Smooth muscle cell (in vitro differentiated cells): ENCODE measurements at regions not wholly inside any gene's neighbourhood (a gene's known extent, or its start where the extent isn't known, plus 50 kb on each side); places are given as distances from the start of the nearest gene placed in this dataset.
A peak's percentile ranks its signal among the peaks of the same experiment; 100 is the strongest.
"Not testable (repeated sequence)": the region's sequence is repeated elsewhere in the genome, so short reads cannot be mapped to it uniquely, and the experiment has no call there.

Source experiments
- DNase-seq: peaks from one replicate; lab custom pipeline; 2025; ENCODE audit not compliant: unreplicated experiment; lab: John Stamatoyannopoulos, UW
- H2AFZ ChIP-seq: fragments of 200-600 bp; sonication (generic); 2 replicates; pipeline ENCODE4 v1.6.0; 2016; ENCODE audit warnings: antibody characterized with exemption, low read depth, mild to moderate bottlenecking
- H3F3A ChIP-seq: fragments of 200-600 bp; sonication (generic); 2 replicates; pipeline ENCODE4 v1.6.0; 2017; ENCODE audit warnings: antibody characterized with exemption, low read depth
- H3K27ac ChIP-seq: fragments of 200-600 bp; sonication (generic); 2 replicates; pipeline ENCODE4 v1.5.1; 2016; ENCODE audit warnings: low read depth, mild to moderate bottlenecking
- H3K27me3 ChIP-seq: fragments of 200-600 bp; sonication (generic); 2 replicates; pipeline ENCODE4 v1.6.1; 2016; ENCODE audit warnings: low read depth, mild to moderate bottlenecking
- H3K36me3 ChIP-seq: fragments of 200-600 bp; sonication (generic); 2 replicates; pipeline ENCODE4 v1.5.1; 2016; ENCODE audit warnings: low read depth
- H3K4me1 ChIP-seq: fragments of 200-600 bp; sonication (generic); 2 replicates; pipeline ENCODE4 v1.5.1; 2016; ENCODE audit warnings: low read depth
- H3K4me2 ChIP-seq: fragments of 200-600 bp; sonication (generic); 2 replicates; pipeline ENCODE4 v1.6.0; 2016; ENCODE audit warnings: mild to moderate bottlenecking
- H3K4me3 ChIP-seq: fragments of 200-600 bp; sonication (generic); 2 replicates; pipeline ENCODE4 v1.5.1; 2016; ENCODE audit warnings: mild to moderate bottlenecking
- H3K79me2 ChIP-seq: fragments of 200-600 bp; sonication (generic); 2 replicates; pipeline ENCODE4 v1.6.0; 2016; ENCODE audit warnings: low read depth, mild to moderate bottlenecking
- H3K9ac ChIP-seq: fragments of 200-600 bp; sonication (generic); 2 replicates; pipeline ENCODE4 v1.6.0; 2016; ENCODE audit warnings: low read depth
- H3K9me3 ChIP-seq: fragments of 200-600 bp; sonication (generic); replicated peaks from 2 replicates; pipeline ENCODE4 v1.5.1; 2016; ENCODE audit warnings: low read depth
- H4K20me1 ChIP-seq: fragments of 200-600 bp; sonication (generic); 2 replicates; pipeline ENCODE4 v1.6.0; 2016; ENCODE audit warnings: low read depth
- CTCF ChIP-seq: fragments of 200-600 bp; sonication (generic); IDR thresholded peaks from 2 replicates; pipeline ENCODE4 v1.5.1; 2017; ENCODE audit warnings: borderline replicate concordance, mild to moderate bottlenecking, antibody characterized with exemption; ENCODE audit not compliant: insufficient read depth, poor library complexity, severe bottlenecking
- WGBS: methylation state at CpG from one replicate; pipeline ENCODE4 v1.1.7; 2016; ENCODE audit warnings: low lambda C conversion rate; 5-methylcytosine and 5-hydroxymethylcytosine counted together

DNA sequence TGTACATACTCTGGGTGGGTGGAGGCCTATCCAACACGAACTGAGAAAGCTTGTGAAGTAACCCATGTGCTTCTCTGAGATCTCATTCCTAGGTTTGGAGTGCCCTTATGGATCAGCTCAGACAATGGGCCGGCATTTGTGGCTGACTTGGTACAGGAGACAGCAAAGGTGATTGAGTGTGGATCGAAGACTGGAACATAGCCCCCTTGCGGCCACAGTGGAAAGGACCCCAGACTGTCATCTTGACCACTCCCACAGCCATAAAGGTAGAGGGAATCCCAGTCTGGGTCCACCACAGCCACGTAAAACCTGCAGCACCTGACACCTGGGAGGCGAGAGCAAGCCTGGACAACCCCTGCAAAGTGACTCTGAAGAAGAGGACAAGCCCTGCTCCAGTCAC lies 598.0 kb upstream of the AADAT start:
- H3K27ac ChIP-seq: no peak overlapping the region
- no peak overlapping the region for H2AFZ ChIP-seq
- no peak overlapping the region for H3K9ac ChIP-seq
- no peak overlapping the region for H3K4me2 ChIP-seq
- no peaks in the 10 kb centered on the region for H3K27me3 ChIP-seq
- no peaks in the 10 kb centered on the region for H4K20me1 ChIP-seq
- H3K4me3 ChIP-seq: no peak overlapping the region
- no peaks in the 10 kb centered on the region for H3F3A ChIP-seq
- H3K9me3 ChIP-seq: no peaks in the 10 kb centered on the region
- H3K79me2 ChIP-seq: no peaks in the 10 kb centered on the region
- no peak for TF ChIP-seq CTCF
- DNase-seq: no peak
- 91% methylated on average over 6 of the region's 6 CpGs for WGBS
- H3K4me1 ChIP-seq: peaks cover 1% of the 10 kb centered on the region
- H3K36me3 ChIP-seq: no peaks in the 10 kb centered on the region

DNA sequence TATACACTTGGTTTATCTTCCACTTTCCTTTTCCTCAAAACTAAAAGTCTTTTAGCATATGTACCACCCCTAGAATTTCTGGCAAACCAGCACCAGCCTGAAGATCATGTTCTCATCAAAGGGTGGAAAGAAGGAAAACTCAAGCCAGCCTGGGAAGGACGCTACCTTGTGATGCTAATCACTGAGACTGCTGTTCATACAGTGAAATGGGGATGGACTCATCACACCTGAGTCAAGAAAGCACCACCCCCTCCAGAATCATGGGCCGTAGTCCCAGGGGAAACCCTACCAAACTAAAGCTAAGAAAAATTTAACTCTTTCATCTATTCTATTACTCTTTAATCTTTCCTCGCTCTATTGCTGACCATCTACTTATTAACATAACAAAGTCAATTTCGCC lies 595.9 kb upstream of the AADAT start:
- not testable (repeated sequence) for DNase-seq, H3K27ac ChIP-seq, H3K4me1 ChIP-seq, H3K4me3 ChIP-seq, H3K4me2 ChIP-seq, H3F3A ChIP-seq, H3K36me3 ChIP-seq, H3K9ac ChIP-seq, H3K79me2 ChIP-seq, H4K20me1 ChIP-seq, H3K9me3 ChIP-seq, H2AFZ ChIP-seq, H3K27me3 ChIP-seq
- WGBS: 83% methylated on average over 4 of the region's 4 CpGs

- no peaks in the 10 kb centered on the region for H3K9me3 ChIP-seq
- no peaks in the 10 kb centered on the region for H3F3A ChIP-seq
- H3K27ac ChIP-seq: no peak overlapping the region
- no peak overlapping the region for H3K4me3 ChIP-seq
- H2AFZ ChIP-seq: peak overlapping the region; percentile 29
- H3K36me3 ChIP-seq: no peaks in the 10 kb centered on the region
- H3K27me3 ChIP-seq: no peaks in the 10 kb centered on the region
- H3K4me1 ChIP-seq: peaks cover 9% of the 10 kb centered on the region
- no peak for TF ChIP-seq CTCF
- no peak overlapping the region for H3K9ac ChIP-seq
- no peaks in the 10 kb centered on the region for H3K79me2 ChIP-seq
- DNase-seq: no peak
- no peaks in the 10 kb centered on the region for H4K20me1 ChIP-seq
- 47% methylated on average over 5 of the region's 5 CpGs for WGBS
- H3K4me2 ChIP-seq: no peak overlapping the region
Measured at GRCh38 chr4:170682558-170683294, 593.0 kb upstream of the AADAT start.

DNA sequence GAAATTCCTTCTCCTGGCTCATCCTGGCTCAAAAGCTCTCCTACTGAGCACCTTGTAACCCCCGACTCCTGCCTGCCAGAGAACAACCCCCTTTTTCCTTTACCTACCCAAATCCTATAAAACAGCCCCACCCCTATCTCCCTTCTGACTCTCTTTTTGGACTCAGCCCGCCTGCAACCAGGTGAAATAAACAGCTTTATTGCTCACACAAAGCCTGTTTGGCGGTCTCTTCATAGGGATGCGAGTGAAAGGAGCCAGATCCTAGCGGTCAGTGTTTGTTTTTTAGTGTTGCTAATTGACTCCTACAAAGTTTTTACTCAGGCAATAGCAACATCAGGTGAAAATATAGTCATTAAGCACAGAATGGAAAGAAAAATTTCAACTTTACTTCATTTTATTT lies 592.3 kb upstream of the AADAT start:
- H3K9ac ChIP-seq, H3K79me2 ChIP-seq, H2AFZ ChIP-seq, H3K27me3 ChIP-seq, DNase-seq, H3K27ac ChIP-seq, H4K20me1 ChIP-seq, H3K36me3 ChIP-seq, H3K9me3 ChIP-seq, H3K4me2 ChIP-seq, H3K4me3 ChIP-seq, H3F3A ChIP-seq, H3K4me1 ChIP-seq: not testable (repeated sequence)
- 30% methylated on average over 5 of the region's 5 CpGs for WGBS
